OCI-LY3 (cell line): ENCODE measurements at regions not wholly inside any gene's neighbourhood (a gene's known extent, or its start where the extent isn't known, plus 50 kb on each side); places are given as distances from the start of the nearest gene placed in this dataset.

Source experiments
- EZH2phosphoT487 ChIP-seq: fragments of 200-600 bp; shearing (Covaris generic); IDR thresholded peaks from 2 replicates; pipeline ENCODE4 v1.6.1; 2018; ENCODE audit warnings: antibody characterized with exemption, mixed run types, low read depth
- TF ChIP-seq, protein P1 (sequence below): fragments of 200-600, 300-600 bp; sonication (generic); IDR thresholded peaks from 2 replicates; pipeline ENCODE4 v1.5.1; 2014; ENCODE audit warnings: antibody characterized with exemption, low read length, low read depth

DNA sequence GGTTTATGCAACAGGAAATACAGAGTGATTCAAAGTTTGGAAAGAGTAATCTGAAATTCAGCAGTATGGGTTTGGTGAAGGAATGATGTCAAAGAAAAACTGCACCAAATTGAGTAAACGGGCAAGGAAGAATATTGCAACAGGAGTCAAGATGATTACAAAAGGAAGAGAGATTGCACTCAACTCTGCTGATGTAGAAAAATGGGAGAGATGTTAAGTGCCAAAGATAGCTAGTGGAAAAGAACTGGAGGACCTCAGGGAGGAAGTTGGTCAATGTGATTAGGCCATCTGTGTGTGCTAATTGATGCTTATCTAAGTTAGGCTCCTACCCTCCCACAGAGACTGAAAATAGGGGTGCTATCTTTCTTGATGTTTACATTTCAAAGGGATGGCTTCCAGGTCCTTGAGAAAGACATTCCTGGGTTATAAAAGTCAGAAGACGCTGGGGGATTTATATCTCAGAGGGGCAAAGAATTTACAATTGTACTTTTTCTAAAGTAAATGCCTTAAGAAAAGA lies 167.4 kb upstream of the FAM47A start:
- TF ChIP-seq, protein P1, sequence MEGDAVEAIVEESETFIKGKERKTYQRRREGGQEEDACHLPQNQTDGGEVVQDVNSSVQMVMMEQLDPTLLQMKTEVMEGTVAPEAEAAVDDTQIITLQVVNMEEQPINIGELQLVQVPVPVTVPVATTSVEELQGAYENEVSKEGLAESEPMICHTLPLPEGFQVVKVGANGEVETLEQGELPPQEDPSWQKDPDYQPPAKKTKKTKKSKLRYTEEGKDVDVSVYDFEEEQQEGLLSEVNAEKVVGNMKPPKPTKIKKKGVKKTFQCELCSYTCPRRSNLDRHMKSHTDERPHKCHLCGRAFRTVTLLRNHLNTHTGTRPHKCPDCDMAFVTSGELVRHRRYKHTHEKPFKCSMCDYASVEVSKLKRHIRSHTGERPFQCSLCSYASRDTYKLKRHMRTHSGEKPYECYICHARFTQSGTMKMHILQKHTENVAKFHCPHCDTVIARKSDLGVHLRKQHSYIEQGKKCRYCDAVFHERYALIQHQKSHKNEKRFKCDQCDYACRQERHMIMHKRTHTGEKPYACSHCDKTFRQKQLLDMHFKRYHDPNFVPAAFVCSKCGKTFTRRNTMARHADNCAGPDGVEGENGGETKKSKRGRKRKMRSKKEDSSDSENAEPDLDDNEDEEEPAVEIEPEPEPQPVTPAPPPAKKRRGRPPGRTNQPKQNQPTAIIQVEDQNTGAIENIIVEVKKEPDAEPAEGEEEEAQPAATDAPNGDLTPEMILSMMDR: no peak
- TF ChIP-seq EZH2phosphoT487: no peak
